Mesodermal cell (in vitro differentiated cells): ENCODE measurements at regions not wholly inside any gene's neighbourhood (a gene's known extent, or its start where the extent isn't known, plus 50 kb on each side); places are given as distances from the start of the nearest gene placed in this dataset.

Experiments used
- H3K27ac ChIP-seq: 2 replicates; pipeline ENCODE4 v1.7.0; 2013; ENCODE audit warnings: mild to moderate bottlenecking, low read depth, low read length, moderate library complexity; ENCODE audit not compliant: severe bottlenecking
- H3K36me3 ChIP-seq: 2 replicates; pipeline ENCODE4 v1.7.1; 2013; ENCODE audit warnings: mild to moderate bottlenecking, low read length, moderate library complexity; ENCODE audit not compliant: control insufficient read depth, insufficient read depth
- H3K4me1 ChIP-seq: one replicate; pipeline ENCODE4 v1.7.1; 2013; ENCODE audit warnings: mild to moderate bottlenecking, low read length; ENCODE audit not compliant: insufficient read depth, control insufficient read depth, poor library complexity, severe bottlenecking
- H3K4me3 ChIP-seq: 2 replicates; pipeline ENCODE4 v1.7.0; 2013; ENCODE audit warnings: low read length, control low read depth, mild to moderate bottlenecking; ENCODE audit not compliant: insufficient read depth, poor library complexity, severe bottlenecking; ENCODE audit errors: extremely low read depth
- H3K9me3 ChIP-seq: 2 replicates; pipeline ENCODE4 v1.7.1; 2013; ENCODE audit warnings: mild to moderate bottlenecking, low read length, moderate library complexity; ENCODE audit not compliant: control insufficient read depth
- WGBS, 2 experiments: methylation state at CpG; one replicate each; pipeline ENCODE4 v1.1.5; 2013; ENCODE audit warnings: missing lambda C conversion rate in 2 of 2; ENCODE audit not compliant: insufficient coverage in 2 of 2; 5-methylcytosine and 5-hydroxymethylcytosine counted together

DNA sequence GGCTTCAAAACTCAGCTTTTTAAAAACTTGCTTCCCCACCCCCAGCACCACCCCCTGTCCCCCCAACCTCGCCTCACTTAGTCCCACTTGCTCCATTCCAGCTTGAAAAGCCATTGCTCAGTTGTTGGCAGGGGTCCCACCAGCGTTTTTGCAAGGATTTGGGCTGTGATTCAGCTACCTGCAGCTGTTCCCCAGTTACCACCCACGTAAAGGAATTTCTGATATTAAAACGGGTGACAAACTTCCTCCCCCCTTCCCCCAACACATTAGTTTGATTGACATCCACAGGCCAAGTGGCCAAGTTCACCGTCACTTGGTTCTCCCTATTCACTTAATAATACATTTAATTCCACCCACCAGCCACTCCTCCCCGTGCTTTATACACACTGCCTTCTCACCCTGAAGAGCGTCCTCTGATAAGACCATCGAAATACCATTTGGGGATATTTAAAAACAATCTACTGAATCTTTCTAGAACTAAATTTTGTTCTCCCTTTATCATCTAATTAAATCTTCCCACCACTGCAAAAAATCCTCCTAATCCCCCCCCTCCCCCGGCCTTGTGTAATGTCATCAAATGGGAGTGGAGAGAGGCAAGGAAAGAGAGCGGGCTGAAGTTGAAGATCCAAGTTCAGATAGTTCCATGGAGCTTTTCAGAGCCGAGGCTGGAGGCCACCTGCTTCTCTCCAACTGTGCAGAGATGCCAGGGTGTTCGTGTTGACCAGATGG lies 55.1 kb downstream of the SOX9 start:
- Histone ChIP-seq H3K4me1 (no peaks in the 10 kb centered on the region), H3K9me3 (no peaks in the 10 kb centered on the region), H3K27ac (no peak overlapping the region), H3K36me3 (no peaks in the 10 kb centered on the region), H3K4me3 (no peak overlapping the region)
- 76 to 78% methylated on average over 6 to 8 of the region's 12 CpGs for WGBS, 2 experiments

DNA sequence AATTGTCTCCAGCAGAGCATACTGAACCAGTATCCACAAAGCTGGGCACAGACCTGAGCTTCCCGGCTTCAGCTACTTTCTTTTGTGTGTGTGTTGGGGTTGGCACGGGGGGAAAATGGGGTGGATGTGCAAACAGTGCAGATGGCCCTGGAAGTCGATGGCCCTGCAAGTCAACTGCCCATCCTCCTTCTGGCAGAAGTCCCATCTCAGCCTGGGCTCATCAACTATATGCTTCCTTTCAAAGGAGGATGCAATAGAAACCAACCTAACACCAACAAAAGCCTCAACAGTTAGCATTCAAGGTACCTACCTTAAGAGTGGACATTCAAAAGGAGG lies 55.7 kb downstream of the SOX9 start:
- Histone ChIP-seq H3K4me3 (no peak overlapping the region), H3K9me3 (no peaks in the 10 kb centered on the region), H3K27ac (no peak overlapping the region), H3K36me3 (no peaks in the 10 kb centered on the region), H3K4me1 (no peaks in the 10 kb centered on the region)
- WGBS, 2 experiments = 100% methylated on average over 1 of the region's 3 CpGs; no CpG with 5 or more reads in 1 of the 2 experiments

DNA sequence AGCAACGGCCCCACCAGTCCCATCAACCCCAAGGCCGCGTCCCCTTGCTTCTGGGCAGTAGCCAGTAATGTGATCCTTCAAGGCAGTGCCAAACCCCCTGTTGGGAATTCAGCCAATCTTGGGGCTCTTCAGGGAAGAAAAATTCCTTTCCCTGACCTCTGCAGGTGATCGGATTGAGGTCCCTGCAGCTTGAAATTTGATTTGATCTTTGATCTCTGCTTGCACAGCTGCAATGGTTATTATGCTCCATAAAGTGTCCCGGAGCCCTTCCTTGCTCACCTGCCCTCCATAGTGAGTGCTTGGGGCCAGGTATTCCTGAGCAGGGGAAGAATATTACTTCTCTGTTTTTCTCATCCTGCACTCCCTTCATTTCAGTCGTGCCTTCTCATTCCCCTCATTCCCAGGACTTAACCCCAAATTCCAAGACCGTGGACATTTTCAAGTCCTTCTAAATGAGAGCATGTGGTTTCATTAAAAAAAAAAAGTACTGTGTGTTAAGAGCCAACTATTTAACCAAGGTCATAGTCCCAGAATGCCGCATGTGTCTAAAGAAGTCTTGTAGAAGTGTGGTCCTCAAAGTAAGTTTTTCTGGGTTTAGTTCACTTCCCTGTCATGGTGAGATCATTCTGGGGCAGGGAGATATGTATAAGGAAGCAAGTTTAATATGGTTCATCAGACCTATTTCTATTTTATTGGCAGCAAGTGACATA lies 56.3 kb downstream of the SOX9 start:
- 72 to 92% methylated on average over 5 of the region's 8 CpGs for WGBS, 2 experiments
- no peak overlapping the region for H3K4me3 ChIP-seq
- H3K4me1 ChIP-seq = no peaks in the 10 kb centered on the region
- no peaks in the 10 kb centered on the region for H3K9me3 ChIP-seq
- H3K36me3 ChIP-seq = no peaks in the 10 kb centered on the region
- H3K27ac ChIP-seq = no peak overlapping the region

DNA sequence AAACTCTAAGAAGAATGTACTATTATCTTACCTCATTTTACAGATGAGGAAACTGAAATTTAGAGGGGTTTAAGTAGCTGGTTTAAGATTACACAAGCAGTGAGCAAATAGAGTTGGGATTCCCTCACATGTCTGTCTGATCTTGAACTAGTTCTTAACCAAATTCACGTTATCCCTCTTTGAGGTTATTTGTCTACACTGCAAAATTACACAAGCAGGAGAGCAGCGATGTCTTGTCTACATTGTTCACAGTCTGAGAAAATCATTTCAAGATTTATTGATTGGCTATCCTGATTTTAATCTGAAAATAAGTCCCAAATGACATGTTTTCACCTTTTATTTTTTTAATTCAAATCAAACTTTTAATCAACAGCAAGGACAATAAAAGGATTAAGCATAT lies 56.9 kb downstream of the SOX9 start:
- H3K4me3 ChIP-seq = no peak overlapping the region
- WGBS, 2 experiments = 100% methylated on average over 1 to 2 of the region's 2 CpGs
- H3K36me3 ChIP-seq = no peaks in the 10 kb centered on the region
- H3K9me3 ChIP-seq = no peaks in the 10 kb centered on the region
- no peaks in the 10 kb centered on the region for H3K4me1 ChIP-seq
- no peak overlapping the region for H3K27ac ChIP-seq

DNA sequence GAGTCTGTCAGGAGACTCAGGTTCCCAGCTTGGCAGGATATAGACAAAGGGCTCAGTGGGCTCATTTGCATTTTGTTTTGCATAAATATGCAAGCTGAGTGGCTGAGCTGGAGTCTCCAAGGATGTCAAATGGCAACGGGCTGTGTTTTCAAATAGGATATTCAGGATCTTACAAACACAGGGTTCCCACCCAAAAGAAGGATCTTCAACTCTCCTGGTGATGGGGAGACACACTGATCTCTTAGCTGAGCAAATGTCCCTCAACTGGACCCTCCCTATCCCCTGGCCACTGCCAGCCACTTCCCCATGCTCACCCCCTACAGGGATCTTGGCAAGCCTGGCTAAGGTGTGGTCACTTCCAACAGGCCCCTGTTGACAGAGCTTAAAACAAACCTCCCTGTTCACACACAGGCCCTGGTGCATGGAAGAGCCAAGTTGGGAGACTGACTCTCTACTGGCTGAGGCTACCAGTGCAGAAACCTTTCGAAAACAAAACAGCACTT lies 61.6 kb downstream of the SOX9 start:
- Histone ChIP-seq H3K4me1 (no peaks in the 10 kb centered on the region), H3K9me3 (no peaks in the 10 kb centered on the region), H3K27ac (no peak overlapping the region), H3K4me3 (no peak overlapping the region), H3K36me3 (no peaks in the 10 kb centered on the region)
- WGBS, 2 experiments = 69 to 83% methylated on average over 1 to 2 of the region's 2 CpGs

DNA sequence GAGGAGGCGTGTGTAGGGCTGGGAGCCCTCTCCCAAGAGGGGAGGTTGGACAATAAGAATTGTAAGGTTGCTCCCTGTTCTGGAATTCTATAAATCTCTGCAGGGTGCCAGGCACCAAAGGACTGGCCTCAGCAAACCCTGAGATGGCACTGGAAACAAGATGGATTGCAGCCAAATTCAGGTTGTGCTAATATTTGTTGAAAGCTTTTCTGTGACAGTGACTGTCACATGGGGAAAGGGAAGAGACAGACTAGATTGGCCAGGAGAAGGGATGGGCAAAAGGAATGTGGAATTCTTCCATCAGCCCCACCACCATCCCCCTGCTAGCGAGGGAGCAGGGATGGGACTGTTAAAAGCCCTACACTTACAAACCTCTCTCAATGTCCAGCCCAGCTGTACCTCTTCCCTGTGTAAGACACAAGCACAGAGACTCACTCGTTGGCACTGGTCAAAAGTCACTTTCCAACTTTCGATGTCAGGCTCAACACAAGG lies 62.4 kb downstream of the SOX9 start:
- 95 to 100% methylated on average over 3 to 4 of the region's 4 CpGs for WGBS, 2 experiments
- Histone ChIP-seq H3K27ac (no peak overlapping the region), H3K4me3 (no peak overlapping the region), H3K36me3 (no peaks in the 10 kb centered on the region), H3K4me1 (no peaks in the 10 kb centered on the region), H3K9me3 (no peaks in the 10 kb centered on the region)

DNA sequence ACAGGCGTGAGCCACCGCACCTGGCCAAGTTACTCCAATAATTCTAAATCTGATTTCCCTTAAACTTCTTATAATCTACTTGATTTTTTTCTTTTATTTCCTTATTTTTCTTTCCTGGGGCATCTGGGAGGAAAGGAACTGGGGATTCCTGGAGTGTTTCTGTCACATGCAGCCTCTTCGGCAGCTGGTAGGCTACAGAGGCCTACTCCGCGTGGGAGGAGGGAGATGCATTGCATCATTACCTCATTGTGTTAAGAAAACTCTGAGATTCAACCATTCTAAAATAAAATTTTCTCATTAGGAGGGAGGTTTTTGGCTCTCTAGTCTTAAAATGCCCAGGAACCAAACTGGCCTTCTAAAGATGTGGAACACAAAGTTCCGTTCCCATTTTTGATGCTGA lies 64.0 kb downstream of the SOX9 start:
- no peak overlapping the region for H3K4me3 ChIP-seq
- no peaks in the 10 kb centered on the region for H3K9me3 ChIP-seq
- no peak overlapping the region for H3K27ac ChIP-seq
- no peaks in the 10 kb centered on the region for H3K4me1 ChIP-seq
- no peaks in the 10 kb centered on the region for H3K36me3 ChIP-seq
- WGBS, 2 experiments = 78 to 89% methylated on average over 3 of the region's 6 CpGs

DNA sequence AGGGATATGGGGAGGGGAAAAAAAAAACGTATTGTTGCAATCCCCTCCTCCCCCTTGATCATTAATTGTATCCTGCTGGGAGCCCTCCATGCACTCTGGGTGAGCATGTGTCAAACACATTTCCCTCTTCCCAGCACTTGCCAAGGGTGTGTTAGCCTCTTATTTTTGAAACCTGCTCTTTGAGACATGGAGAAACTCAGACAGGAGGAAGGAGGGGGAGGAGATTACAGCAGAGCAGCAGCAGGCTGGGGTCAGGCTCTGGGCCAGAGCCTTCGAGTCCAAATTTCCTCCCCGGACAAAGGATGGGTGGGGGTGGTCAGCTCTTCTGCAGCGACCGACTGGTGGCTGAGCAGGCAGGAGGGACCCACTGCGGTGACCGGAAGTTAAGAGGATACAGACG lies 64.7 kb downstream of the SOX9 start:
- WGBS, 2 experiments = 81 to 85% methylated on average over 2 to 5 of the region's 8 CpGs
- H3K4me3 ChIP-seq = no peak overlapping the region
- H3K36me3 ChIP-seq = no peaks in the 10 kb centered on the region
- H3K27ac ChIP-seq = no peak overlapping the region
- H3K4me1 ChIP-seq = no peaks in the 10 kb centered on the region
- no peaks in the 10 kb centered on the region for H3K9me3 ChIP-seq

DNA sequence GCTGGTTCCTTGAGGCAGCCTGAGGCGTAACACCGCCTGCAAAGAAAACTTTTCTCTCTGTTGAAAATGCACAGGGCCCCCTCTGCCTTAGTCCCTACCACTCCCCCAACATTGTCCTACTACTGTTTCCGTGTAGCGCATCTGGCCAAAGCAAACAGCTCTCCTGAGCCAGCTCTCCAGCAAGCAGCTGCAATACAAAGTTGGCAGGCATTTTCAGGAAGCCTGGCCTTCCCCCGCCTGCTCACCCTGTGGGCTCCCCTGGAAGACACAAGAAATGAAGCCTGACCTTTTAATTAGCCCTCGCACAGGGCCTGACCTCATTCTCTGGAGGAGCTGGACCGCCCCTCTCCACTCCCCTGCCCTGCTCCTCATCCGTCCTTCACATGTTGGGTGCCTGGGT lies 66.7 kb downstream of the SOX9 start:
- Histone ChIP-seq H3K27ac (no peak overlapping the region), H3K9me3 (no peaks in the 10 kb centered on the region), H3K4me3 (no peak overlapping the region), H3K4me1 (peaks cover 7% of the 10 kb centered on the region), H3K36me3 (no peaks in the 10 kb centered on the region)
- 86 to 92% methylated on average over 5 to 6 of the region's 8 CpGs for WGBS, 2 experiments

DNA sequence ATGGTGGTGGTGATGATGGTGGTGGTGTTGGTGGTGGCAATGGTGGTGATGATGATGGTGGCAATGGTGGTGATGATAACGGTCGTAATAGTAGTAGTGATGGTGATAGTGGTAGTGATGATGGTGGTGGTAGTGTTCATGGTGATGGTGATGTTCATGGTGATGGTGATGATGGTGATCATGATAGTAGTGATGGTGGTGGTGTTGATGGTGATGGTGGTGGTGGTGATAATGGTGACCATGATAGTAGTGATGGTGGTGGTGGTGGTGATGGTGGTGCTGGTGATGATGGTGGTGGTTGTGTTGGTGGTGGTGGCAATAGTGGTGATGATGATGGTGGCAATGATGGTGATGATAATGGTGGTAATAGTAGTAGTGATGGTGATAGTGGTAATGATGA lies 68.0 kb downstream of the SOX9 start:
- WGBS, 2 experiments = 90 to 100% methylated on average over 2 of the region's 2 CpGs
- H3K4me3 ChIP-seq = no peak overlapping the region
- peaks cover 17% of the 10 kb centered on the region for H3K4me1 ChIP-seq
- H3K27ac ChIP-seq = no peak overlapping the region
- H3K9me3 ChIP-seq = no peaks in the 10 kb centered on the region
- H3K36me3 ChIP-seq = no peaks in the 10 kb centered on the region
